HG03196 (cell line): ENCODE measurements at regions not wholly inside any gene's neighbourhood (a gene's known extent, or its start where the extent isn't known, plus 50 kb on each side); places are given as distances from the start of the nearest gene placed in this dataset.
"Not testable (repeated sequence)": the region's sequence is repeated elsewhere in the genome, so short reads cannot be mapped to it uniquely, and the experiment has no call there.

ENCODE experiments used
- ATAC-seq: cut with Tn5 transposase; IDR thresholded peaks from one replicate; pipeline ENCODE4 v1.9.1; 2021; ENCODE audit not compliant: unreplicated experiment

DNA sequence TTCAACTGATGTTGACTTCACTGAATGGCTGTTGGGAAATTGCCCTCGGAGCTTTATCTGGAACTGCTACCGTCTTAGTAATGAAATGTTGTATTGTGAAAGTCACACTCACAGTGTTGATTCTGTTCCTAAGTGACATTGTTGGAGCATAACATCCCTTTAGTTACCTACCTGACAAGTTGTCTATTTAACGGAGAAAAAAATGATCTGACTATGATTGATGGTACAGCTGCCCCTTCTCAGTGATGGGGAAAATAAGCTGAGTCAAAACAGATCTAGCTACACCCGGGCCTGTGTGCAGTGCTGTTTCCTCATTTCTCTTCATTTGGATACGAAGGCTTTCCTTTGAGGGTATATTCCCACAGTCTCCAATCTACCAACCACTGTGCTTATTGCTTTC lies 472.3 kb upstream of the BRINP3 start:
- no peak for ATAC-seq

DNA sequence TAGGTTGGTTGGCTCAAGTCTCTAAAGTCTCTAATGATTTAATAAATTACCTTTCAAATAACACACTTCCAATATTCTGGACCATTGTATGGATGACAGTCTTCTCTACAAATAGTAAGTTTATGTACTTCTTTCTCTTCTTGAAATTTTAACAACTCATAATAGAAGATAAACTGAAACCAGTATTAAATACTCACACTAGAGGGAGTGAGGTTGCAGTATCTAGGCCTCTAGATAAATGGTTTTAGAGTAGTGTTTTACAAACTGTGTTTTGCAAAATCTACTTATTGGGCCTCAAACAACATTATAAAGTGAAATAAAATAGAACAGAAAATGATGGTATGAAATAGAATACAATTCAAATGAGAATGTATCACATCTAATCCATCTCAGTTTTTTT lies 479.9 kb upstream of the BRINP3 start:
- ATAC-seq = no peak

- ATAC-seq = no peak
Measured at GRCh38 chr1:190963321-190963720, 485.7 kb upstream of the BRINP3 start.

DNA sequence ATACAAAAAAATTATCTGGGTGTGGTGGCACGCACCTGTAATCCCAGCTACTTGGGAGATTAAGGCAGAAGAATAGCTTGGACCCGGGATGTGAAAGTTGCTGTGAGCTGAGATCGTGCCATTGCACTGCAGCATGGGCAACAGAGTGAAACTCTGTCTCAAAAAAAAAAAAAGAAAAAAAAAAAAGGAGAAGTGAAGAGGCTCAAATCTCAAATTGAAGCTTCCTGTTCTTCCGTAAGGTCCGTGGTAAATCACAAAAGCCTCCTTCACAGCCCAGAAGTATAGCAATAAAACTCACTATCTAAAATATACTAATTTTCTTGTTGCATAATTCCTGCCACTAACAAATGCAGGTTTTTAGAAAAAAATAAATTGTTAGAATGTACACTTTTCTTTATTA lies 498.2 kb upstream of the BRINP3 start:
- no peak for ATAC-seq

GRCh38 chr1:191002768-191003167 lies 525.1 kb upstream of the BRINP3 start:
- no peak for ATAC-seq

DNA sequence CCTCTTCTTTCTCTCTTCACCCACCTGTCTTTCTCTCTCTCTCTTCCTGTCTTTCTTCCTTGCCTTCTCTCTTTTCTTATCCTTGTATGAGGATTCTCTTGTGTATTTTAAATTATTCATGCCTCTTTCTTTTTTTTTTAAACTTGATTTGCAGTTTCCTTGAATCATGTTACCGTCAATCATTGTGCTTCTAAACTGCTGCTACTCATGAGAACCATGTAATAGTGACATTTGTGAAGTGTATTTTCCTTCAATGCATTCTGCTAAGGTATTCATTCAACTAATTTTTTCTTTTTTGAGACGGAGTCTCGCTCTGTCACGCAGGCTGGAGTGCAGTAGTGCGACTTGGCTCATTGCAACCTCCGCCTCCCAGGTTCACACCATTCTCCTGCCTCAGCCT lies 539.1 kb upstream of the BRINP3 start:
- no peak for ATAC-seq

DNA sequence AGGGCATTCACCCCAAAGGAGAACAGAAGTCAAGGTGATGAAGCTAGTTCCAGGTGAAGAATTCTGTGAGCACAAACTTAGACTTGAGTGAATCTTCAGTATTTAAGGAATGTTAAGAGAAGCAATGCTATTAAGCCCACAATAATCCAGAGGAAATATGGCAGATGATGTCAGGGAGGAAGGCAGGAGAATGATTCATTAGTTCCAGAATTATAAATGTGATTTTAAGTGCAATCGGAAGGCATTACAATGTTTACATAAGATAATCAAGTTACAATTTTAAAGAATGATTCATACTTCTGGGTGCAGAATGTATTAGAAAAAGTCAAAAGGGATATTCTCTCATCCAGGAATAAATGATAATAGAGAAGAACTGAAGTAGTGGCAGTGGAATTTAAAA lies 545.2 kb upstream of the BRINP3 start:
- no peak for ATAC-seq

DNA sequence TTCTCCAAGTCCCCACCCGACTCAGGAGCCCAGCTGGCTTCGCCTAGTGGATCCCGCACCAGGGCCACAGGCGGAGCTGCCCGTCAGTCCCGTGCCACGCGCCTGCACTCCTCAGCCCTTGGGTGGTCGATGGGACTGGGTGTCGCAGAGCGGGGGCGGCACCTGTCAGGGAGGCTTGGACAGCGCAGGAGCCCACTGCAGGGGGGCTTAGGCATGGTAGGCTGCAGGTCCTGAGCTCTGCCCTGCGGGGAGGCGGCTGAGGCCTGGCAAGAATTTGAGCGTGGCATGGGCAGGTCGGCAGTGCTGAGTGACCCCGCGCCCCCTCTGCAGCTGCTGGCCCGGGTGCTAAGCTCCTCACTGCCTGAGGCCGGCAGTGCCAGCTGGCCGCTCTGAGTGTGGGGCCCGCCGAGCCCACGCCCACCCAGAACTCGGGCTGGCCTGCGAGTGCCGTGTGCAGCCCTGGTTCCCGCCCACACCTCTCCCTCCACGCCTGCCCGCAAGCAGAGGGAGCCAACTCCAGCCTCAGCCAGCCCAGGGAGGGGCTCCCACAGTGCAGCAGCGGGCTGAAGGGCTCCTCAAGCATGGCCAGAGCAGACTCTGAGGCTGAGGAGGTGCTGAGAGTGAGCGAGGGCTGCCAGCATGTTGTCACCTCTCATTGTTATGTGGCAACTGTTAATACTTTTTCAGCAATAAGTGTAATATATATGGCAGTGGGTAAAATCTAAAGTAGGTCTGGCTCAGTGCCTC lies 548.4 kb upstream of the BRINP3 start:
- ATAC-seq = no peak

- ATAC-seq = no peak
Measured at GRCh38 chr1:191026828-191027227, 549.2 kb upstream of the BRINP3 start.

DNA sequence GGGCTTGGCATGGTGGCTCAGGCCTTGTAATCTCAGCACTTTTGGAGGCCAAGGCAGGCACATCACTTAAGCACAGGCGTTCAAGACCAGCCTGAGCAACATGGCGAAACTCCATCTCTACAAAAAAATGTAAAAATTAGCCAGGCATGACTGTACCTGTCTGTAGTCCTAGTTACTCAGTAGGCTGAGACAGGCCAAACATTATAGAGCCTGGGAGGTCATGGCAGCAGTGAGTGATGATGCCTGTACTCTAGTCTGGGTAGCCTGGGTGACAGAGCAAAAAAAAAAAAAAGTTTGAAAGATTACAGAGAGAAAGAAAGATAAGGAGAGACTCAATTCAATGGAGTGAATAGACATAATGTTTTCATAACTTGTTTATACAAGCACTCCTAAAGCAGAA lies 556.5 kb upstream of the BRINP3 start:
- ATAC-seq = no peak

- no peak for ATAC-seq
Measured at GRCh38 chr1:191043066-191043465, 565.4 kb upstream of the BRINP3 start.

DNA sequence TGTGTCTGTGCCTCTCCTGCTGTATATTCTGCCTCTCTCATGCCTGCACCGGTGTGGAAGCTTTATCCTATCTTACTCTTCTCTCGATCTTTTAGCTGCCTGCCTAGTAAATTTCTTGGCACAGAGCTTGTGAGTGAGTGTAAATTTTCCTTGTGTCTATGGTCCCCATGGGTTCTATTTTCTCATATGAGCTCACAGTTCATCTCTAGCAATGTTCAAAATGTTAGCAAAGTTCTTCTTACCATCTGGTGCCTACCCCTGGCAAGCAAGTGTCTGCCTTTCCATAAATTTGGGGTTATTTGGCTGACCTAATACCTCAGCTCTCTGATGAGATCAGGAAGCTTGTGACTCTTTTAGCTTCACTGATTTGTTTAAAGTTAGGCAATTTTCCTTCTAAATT lies 572.1 kb upstream of the BRINP3 start:
- ATAC-seq = no peak

- ATAC-seq = no peak
Measured at GRCh38 chr1:191052888-191053287, 575.2 kb upstream of the BRINP3 start.

DNA sequence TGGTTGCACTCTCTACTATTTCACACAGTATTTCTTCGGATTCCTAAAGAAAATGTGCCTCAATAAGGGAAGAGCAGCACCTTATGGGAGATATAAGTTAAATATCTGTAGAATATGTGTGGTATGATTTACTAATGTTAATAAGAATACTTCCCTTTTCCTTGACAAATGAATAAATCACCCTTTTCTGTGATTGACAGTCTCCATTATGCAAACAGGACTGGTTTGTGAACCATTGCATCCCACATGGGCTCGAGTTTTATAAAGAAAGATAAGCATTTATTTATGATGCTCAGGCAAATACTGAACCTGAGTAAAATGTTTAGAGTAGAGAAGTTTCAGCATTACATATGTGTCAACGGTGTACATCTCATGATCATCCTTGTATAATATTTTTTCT lies 587.7 kb upstream of the BRINP3 start:
- no peak for ATAC-seq

GRCh38 chr1:191065771-191066170 lies 588.1 kb upstream of the BRINP3 start:
- ATAC-seq = no peak

DNA sequence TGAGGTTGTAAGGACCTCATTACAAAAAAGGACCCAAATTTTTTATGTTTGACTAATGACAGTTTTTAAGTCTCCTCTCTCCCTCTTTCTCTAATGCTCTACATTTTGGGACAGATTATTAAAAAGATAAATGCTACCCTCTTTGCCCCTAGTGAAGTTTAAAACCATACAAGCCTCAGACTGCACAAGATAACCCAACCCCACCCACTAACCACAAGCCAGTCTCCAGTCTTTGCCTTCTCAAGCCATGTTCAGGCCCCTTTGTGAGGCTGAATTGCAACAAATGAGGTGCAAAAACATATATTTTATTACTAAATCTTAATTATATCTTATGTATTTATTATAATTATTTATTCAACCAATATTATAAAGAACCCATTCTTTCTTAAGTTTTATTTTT lies 597.2 kb upstream of the BRINP3 start:
- no peak for ATAC-seq

- ATAC-seq = not testable (repeated sequence)
Measured at GRCh38 chr1:191083090-191083489, 605.4 kb upstream of the BRINP3 start.

- ATAC-seq = no peak
Measured at GRCh38 chr1:191085121-191085520, 607.5 kb upstream of the BRINP3 start.

- no peak for ATAC-seq
Measured at GRCh38 chr1:191086910-191087309, 609.2 kb upstream of the BRINP3 start.

DNA sequence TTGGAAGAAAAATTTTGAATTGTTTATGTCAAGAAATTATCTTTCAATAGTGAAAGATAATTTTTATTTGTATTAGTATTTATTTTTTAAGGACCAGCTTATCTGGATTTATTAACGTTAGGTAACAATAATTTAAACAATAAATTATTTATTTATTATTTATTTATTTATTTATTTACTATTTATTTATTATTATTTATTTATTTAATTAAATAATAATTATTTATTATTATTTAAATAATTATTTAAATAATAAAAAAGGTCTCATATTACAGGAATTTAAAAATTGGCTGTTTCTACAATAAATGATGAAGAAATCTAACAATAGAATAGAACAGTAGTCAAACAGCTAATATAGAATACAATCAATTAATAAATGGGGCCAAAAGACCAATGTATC lies 618.7 kb upstream of the BRINP3 start:
- no peak for ATAC-seq

- ATAC-seq = no peak
Measured at GRCh38 chr1:191099696-191100095, 622.0 kb upstream of the BRINP3 start.

- ATAC-seq = no peak
Measured at GRCh38 chr1:191101960-191102359, 624.3 kb upstream of the BRINP3 start.

DNA sequence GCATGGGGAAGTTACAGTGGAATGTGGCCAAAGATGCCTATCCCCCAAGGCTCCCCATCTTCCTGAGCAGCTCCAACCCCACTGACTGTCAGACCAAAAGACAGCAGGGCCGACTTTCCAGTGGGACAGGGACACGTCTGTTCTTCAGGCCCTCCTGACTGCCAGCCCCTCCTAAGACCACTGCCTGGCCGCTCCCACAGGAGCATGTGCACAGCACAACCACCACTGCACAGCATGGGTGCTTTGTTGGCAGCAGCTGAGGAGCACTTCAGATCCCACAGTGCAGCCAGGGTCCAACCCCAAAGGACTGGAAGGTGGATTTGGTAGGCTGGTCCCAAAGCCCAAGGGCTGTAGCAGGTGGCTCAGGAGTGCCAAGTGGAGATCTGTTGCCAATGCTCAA lies 648.3 kb upstream of the BRINP3 start:
- ATAC-seq = no peak
